HG03442 (cell line): ENCODE measurements at regions not wholly inside any gene's neighbourhood (a gene's known extent, or its start where the extent isn't known, plus 50 kb on each side); places are given as distances from the start of the nearest gene placed in this dataset.

Experiments
- ATAC-seq: cut with Tn5 transposase; IDR thresholded peaks from one replicate; pipeline ENCODE4 v1.9.1; 2021; ENCODE audit warnings: mild to moderate bottlenecking, moderate library complexity; ENCODE audit not compliant: unreplicated experiment

- ATAC-seq, result no peak
These were observed 102.1 kb upstream of the MLIP start for GRCh38 chr6:54009052-54009654.

- ATAC-seq, result no peak
These were observed 100.6 kb upstream of the MLIP start for GRCh38 chr6:54010340-54011276.

- no peak for ATAC-seq
These were observed 100.0 kb upstream of the MLIP start for GRCh38 chr6:54011277-54011648.

GRCh38 chr6:54013966-54014365 lies 97.3 kb upstream of the MLIP start:
- no peak for ATAC-seq

- ATAC-seq, result no peak
These were observed 96.8 kb upstream of the MLIP start for GRCh38 chr6:54014440-54014839.

GRCh38 chr6:54017877-54018276 lies 93.4 kb upstream of the MLIP start:
- ATAC-seq, result no peak

GRCh38 chr6:54018722-54019121 lies 92.5 kb upstream of the MLIP start:
- no peak for ATAC-seq

GRCh38 chr6:54019860-54020259 lies 91.4 kb upstream of the MLIP start:
- no peak for ATAC-seq

- ATAC-seq, result no peak
These were observed 90.9 kb upstream of the MLIP start for GRCh38 chr6:54020334-54020733.

GRCh38 chr6:54026652-54027400 lies 84.4 kb upstream of the MLIP start:
- no peak for ATAC-seq

GRCh38 chr6:54028170-54028569 lies 83.1 kb upstream of the MLIP start:
- ATAC-seq, result no peak

GRCh38 chr6:54029187-54029586 lies 82.1 kb upstream of the MLIP start:
- ATAC-seq, result no peak

GRCh38 chr6:54031169-54031568 lies 80.1 kb upstream of the MLIP start:
- no peak for ATAC-seq

GRCh38 chr6:54037277-54037779 lies 73.9 kb upstream of the MLIP start:
- ATAC-seq, result no peak

- no peak for ATAC-seq
These were observed 70.7 kb upstream of the MLIP start for GRCh38 chr6:54040545-54040944.

GRCh38 chr6:54041239-54041638 lies 70.0 kb upstream of the MLIP start:
- no peak for ATAC-seq

- no peak for ATAC-seq
These were observed 67.9 kb upstream of the MLIP start for GRCh38 chr6:54043360-54043759.

- no peak for ATAC-seq
These were observed 67.2 kb upstream of the MLIP start for GRCh38 chr6:54044059-54044458.

GRCh38 chr6:54048782-54049181 lies 62.5 kb upstream of the MLIP start:
- no peak for ATAC-seq

GRCh38 chr6:54050750-54051149 lies 60.5 kb upstream of the MLIP start:
- no peak for ATAC-seq

- ATAC-seq, result no peak
These were observed 57.3 kb upstream of the MLIP start for GRCh38 chr6:54053881-54054391.
